Osteoblast (primary cell): ENCODE measurements at regions not wholly inside any gene's neighbourhood (a gene's known extent, or its start where the extent isn't known, plus 50 kb on each side); places are given as distances from the start of the nearest gene placed in this dataset.

Experiments
- DNase-seq: peaks from one replicate; pipeline ENCODE4 v3.0.0; 2011; ENCODE audit warnings: low spot score, mixed read lengths; ENCODE audit not compliant: insufficient read length; ENCODE audit errors: missing footprints
- H2AFZ ChIP-seq: 2 replicates; pipeline ENCODE4 v1.6.0; 2011; ENCODE audit warnings: mild to moderate bottlenecking, low read length
- H3K27ac ChIP-seq: 2 replicates; pipeline ENCODE4 v1.5.1; 2011; ENCODE audit warnings: mild to moderate bottlenecking, low read depth, low read length, moderate library complexity
- H3K27me3 ChIP-seq: 2 replicates; pipeline ENCODE4 v1.6.0; 2012; ENCODE audit warnings: mild to moderate bottlenecking, control low read depth, inconsistent platforms, low read length, moderate library complexity; ENCODE audit not compliant: insufficient read depth
- H3K36me3 ChIP-seq: 2 replicates; pipeline ENCODE4 v1.5.1; 2011; ENCODE audit warnings: mild to moderate bottlenecking, low read length, control low read depth, moderate library complexity; ENCODE audit not compliant: insufficient read depth
- H3K4me1 ChIP-seq: 2 replicates; pipeline ENCODE4 v1.5.1; 2011; ENCODE audit warnings: mild to moderate bottlenecking, low read length, control low read depth, moderate library complexity; ENCODE audit not compliant: insufficient read depth
- H3K4me2 ChIP-seq: 2 replicates; pipeline ENCODE4 v1.6.0; 2011; ENCODE audit warnings: mild to moderate bottlenecking, low read length; ENCODE audit not compliant: insufficient read depth
- H3K4me3 ChIP-seq: fragments of 200-600 bp; sonication (generic); 3 replicates; pipeline ENCODE4 v1.5.1; 2012; ENCODE audit warnings: mild to moderate bottlenecking, low read length, inconsistent platforms; ENCODE audit not compliant: insufficient read depth
- H3K79me2 ChIP-seq: 2 replicates; pipeline ENCODE4 v1.6.0; 2012; ENCODE audit warnings: mild to moderate bottlenecking, low read length, control low read depth, inconsistent platforms; ENCODE audit not compliant: insufficient read depth
- H3K9me3 ChIP-seq: 2 replicates; pipeline ENCODE4 v1.5.1; 2011; ENCODE audit warnings: low read depth, low read length, control low read depth
- H4K20me1 ChIP-seq: 2 replicates; pipeline ENCODE4 v1.6.0; 2012; ENCODE audit warnings: mild to moderate bottlenecking, low read length, control low read depth; ENCODE audit not compliant: insufficient read depth
- CTCF ChIP-seq: IDR thresholded peaks from 2 replicates; pipeline ENCODE4 v1.5.1; 2011; ENCODE audit warnings: mild to moderate bottlenecking, low read depth, low read length, moderate library complexity; ENCODE audit errors: extremely low read depth

GRCh38 chr10:88028654-88029053 lies 165.2 kb downstream of the PTEN start:
- Histone ChIP-seq H3K4me2 (no peak overlapping the region), H3K4me1 (peaks cover 11% of the 10 kb centered on the region), H3K9me3 (no peaks in the 10 kb centered on the region), H2AFZ (no peak overlapping the region), H3K4me3 (no peak overlapping the region), H4K20me1 (no peaks in the 10 kb centered on the region), H3K27ac (no peak overlapping the region), H3K36me3 (no peaks in the 10 kb centered on the region), H3K27me3 (no peaks in the 10 kb centered on the region), H3K79me2 (no peaks in the 10 kb centered on the region)
- no peak for DNase-seq
- TF ChIP-seq CTCF, result no peak

- H3K79me2 ChIP-seq, result no peaks in the 10 kb centered on the region
- no peak for TF ChIP-seq CTCF
- no peaks in the 10 kb centered on the region for H4K20me1 ChIP-seq
- H3K36me3 ChIP-seq, result no peaks in the 10 kb centered on the region
- peak; percentile 84 for DNase-seq
- no peak overlapping the region for H3K4me3 ChIP-seq
- peaks cover 11% of the 10 kb centered on the region for H3K4me1 ChIP-seq
- no peaks in the 10 kb centered on the region for H3K27me3 ChIP-seq
- H3K27ac ChIP-seq, result no peak overlapping the region
- H2AFZ ChIP-seq, result no peak overlapping the region
- no peak overlapping the region for H3K4me2 ChIP-seq
- H3K9me3 ChIP-seq, result no peaks in the 10 kb centered on the region
These were observed 169.1 kb downstream of the PTEN start for GRCh38 chr10:88032566-88032965.

GRCh38 chr10:88033385-88033784 lies 170.0 kb downstream of the PTEN start:
- H3K36me3 ChIP-seq, result no peaks in the 10 kb centered on the region

GRCh38 chr10:88033793-88034192 lies 170.4 kb downstream of the PTEN start:
- Histone ChIP-seq H3K4me2 (no peak overlapping the region), H3K36me3 (no peaks in the 10 kb centered on the region), H4K20me1 (no peaks in the 10 kb centered on the region)

More at GRCh38 chr10:88033385-88033784, 170.0 kb downstream of the PTEN start:
- no peak overlapping the region for H2AFZ ChIP-seq
- H3K27me3 ChIP-seq, result no peaks in the 10 kb centered on the region
- H3K4me3 ChIP-seq, result no peak overlapping the region
- H3K4me2 ChIP-seq, result no peak overlapping the region
- DNase-seq, result no peak
- H3K9me3 ChIP-seq, result no peaks in the 10 kb centered on the region
- H3K4me1 ChIP-seq, result peaks cover 14% of the 10 kb centered on the region
- no peak for TF ChIP-seq CTCF
- H3K27ac ChIP-seq, result no peak overlapping the region
- H3K79me2 ChIP-seq, result no peaks in the 10 kb centered on the region
- H4K20me1 ChIP-seq, result no peaks in the 10 kb centered on the region

More at GRCh38 chr10:88033793-88034192, 170.4 kb downstream of the PTEN start:
- no peak overlapping the region for H3K27ac ChIP-seq
- H2AFZ ChIP-seq, result no peak overlapping the region
- TF ChIP-seq CTCF, result no peak
- no peaks in the 10 kb centered on the region for H3K79me2 ChIP-seq
- no peaks in the 10 kb centered on the region for H3K9me3 ChIP-seq
- no peak for DNase-seq
- no peaks in the 10 kb centered on the region for H3K27me3 ChIP-seq
- H3K4me1 ChIP-seq, result peaks cover 16% of the 10 kb centered on the region
- no peak overlapping the region for H3K4me3 ChIP-seq
